ENCODE measurements at regions not wholly inside any gene's neighbourhood (a gene's known extent, or its start where the extent isn't known, plus 50 kb on each side); places are given as distances from the start of the nearest gene placed in this dataset.

DNA sequence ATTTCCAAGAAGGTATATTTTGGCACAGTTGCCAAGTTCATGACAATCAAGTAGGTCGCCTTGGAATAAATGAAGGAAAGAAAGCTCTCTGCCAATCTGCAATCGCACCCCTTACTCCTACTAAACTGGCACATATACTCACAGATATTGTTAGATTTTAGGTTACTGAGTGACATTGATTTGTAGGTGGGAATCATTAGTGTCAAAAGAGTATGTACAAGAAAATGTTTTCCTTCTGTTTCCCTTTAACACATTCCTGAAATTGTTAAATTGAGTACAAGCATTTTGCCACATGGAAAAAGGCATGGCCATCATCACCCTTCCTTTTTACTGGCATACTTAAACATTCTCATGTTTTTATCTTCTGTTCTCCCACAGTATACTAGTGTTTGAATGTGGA, 2868.3 kb upstream of the PCDH20 start:
- DNase-seq, result no peak
- TF ChIP-seq POLR2A (IDR thresholded peaks at IDR 0.05; ENCODE audit: low read length), result no peak
- TF ChIP-seq GATA1 (IDR thresholded peaks at IDR 0.05; ENCODE audit: low read depth, low read length), result no peak

DNA sequence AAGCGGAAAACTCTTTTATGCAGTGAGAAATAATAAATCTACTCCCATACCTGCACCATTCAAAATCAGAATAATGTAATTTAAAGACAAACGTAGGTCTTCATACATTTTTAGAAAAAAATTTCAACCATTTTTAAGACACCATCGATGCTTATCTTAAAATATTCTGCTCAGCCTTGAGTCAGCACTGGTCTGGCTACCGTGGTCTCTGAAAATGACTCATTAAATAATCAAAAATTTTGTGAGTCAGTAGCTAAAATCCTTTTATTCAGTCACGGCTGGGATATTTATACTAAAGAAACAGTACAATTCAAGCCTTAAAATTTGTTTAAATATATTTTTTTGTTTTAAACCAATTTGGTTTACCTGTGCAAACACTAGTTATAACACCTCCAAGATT, 2862.8 kb upstream of the PCDH20 start:
- TF ChIP-seq POLR2A (IDR thresholded peaks at IDR 0.05; ENCODE audit: low read length) (no peak), GATA1 (IDR thresholded peaks at IDR 0.05; ENCODE audit: low read depth, low read length) (no peak)
- DNase-seq, result no peak

DNA sequence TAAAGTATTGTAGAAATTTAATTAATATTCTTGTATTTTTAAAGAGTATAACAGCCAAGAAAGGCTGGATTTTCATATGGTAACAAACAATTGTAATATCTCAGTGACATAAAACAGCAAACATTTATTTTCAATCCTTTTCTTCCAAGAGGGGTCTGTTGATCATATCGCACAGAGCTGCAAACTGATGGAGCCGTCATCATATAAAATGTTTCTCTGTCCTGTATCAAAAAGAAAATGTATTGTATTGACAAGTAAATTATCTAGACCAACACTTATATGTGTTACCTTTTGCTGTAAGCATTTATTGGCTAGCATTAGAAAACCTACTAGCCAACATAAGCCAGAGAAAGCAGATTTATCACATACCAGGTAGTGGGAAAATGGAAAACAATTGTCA, 2861.4 kb upstream of the PCDH20 start:
- TF ChIP-seq GATA1 (IDR thresholded peaks at IDR 0.05; ENCODE audit: low read depth, low read length) (no peak), POLR2A (IDR thresholded peaks at IDR 0.05; ENCODE audit: low read length) (no peak)
- no peak for DNase-seq

- DNase-seq, result no peak
These were observed 2860.6 kb upstream of the PCDH20 start for GRCh38 chr13:64276232-64276631.

DNA sequence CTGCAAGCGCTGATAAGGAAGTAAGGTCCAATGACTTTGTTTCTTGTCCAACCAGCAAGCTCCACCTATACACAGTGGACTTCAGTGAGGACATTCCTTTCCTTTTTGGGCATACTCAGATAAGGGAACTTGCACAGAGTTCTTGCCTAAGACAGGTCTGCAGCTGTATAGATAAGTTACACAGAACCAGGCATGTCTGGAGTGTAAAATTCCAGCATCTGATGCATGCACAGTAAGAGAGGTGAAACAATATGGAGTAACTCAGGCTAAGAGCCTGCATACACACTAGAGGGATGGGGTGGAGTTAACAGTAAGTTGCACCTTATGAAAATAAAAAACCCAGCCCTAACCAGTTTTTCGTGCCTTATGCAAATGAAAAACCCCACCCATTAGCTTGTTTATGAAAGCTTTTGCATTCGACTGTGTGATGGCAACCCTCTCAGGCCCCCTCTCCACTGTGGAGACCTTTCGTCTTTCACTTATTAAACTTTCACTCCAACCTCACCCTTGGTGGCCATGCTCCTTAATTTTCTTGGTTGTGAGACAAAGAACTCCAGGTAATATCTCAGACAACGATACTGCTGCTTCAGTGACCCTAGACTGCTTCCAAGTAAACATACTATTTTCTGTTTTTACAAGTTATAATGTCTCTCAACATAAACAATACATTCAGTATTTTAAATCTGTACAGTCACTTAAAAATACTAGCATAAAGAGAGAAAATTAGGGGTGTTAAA, 2859.0 kb upstream of the PCDH20 start:
- DNase-seq, result peak; percentile 3 to 52
- TF ChIP-seq GATA1 (IDR thresholded peaks at IDR 0.05; ENCODE audit: low read depth, low read length), result peak; percentile 30
- no peak for TF ChIP-seq POLR2A (IDR thresholded peaks at IDR 0.05; ENCODE audit: low read length)

More at GRCh38 chr13:64276232-64276631, 2860.6 kb upstream of the PCDH20 start:
- no peak for TF ChIP-seq POLR2A (IDR thresholded peaks at IDR 0.05; ENCODE audit: low read length)
- no peak for TF ChIP-seq GATA1 (IDR thresholded peaks at IDR 0.05; ENCODE audit: low read depth, low read length)

DNA sequence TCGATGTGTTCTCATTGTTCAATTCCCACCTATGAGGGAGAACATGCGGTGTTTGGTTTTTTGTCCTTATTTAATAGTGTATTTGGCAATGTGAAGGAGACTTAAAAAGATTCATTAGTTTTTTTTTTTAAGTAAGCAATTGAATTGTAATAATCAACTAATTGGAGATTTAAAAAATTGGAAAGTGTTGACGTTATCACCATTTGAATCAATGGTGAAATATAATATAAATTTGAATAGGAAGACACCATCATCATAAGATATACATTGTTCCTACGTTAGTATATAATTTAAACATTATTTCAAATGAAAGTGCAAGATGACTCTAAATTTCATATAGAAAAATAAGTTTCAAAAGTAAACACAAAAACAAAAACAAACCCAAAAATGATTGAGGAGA, 2858.1 kb upstream of the PCDH20 start:
- TF ChIP-seq GATA1 (IDR thresholded peaks at IDR 0.05; ENCODE audit: low read depth, low read length), result no peak
- no peak for TF ChIP-seq POLR2A (IDR thresholded peaks at IDR 0.05; ENCODE audit: low read length)
- no peak for DNase-seq

GRCh38 chr13:64272681-64273080, 2857.0 kb upstream of the PCDH20 start:
- no peak for DNase-seq
- no peak for TF ChIP-seq GATA1 (IDR thresholded peaks at IDR 0.05; ENCODE audit: low read depth, low read length)
- no peak for TF ChIP-seq POLR2A (IDR thresholded peaks at IDR 0.05; ENCODE audit: low read length)

- no peak for DNase-seq
- TF ChIP-seq POLR2A (IDR thresholded peaks at IDR 0.05; ENCODE audit: low read length) (no peak), GATA1 (IDR thresholded peaks at IDR 0.05; ENCODE audit: low read depth, low read length) (no peak)
These were observed 2850.4 kb upstream of the PCDH20 start for GRCh38 chr13:64266024-64266423.

DNA sequence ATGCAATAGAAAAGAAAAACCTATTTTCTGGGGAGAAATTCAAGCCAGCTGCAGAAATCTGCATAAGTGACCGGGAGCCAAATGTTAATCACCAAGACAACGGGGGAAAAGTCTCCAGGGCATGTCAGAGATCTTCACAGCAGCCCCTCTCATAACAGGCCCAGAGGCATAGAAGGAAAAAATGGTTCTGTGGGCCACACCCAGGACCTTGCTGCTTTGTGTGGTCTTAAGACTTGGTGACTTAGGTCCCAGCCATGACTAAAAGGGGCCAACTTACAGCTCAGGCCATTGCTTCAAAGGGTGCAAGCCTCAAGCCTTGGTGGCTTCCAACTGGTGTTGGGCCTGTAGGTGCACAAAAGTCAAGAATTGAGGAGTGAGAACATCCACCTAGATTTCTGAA, 2847.6 kb upstream of the PCDH20 start:
- no peak for TF ChIP-seq GATA1 (IDR thresholded peaks at IDR 0.05; ENCODE audit: low read depth, low read length)
- TF ChIP-seq POLR2A (IDR thresholded peaks at IDR 0.05; ENCODE audit: low read length), result no peak
- DNase-seq, result no peak

GRCh38 chr13:64256751-64257150, 2841.1 kb upstream of the PCDH20 start:
- no peak for DNase-seq
- TF ChIP-seq POLR2A (IDR thresholded peaks at IDR 0.05; ENCODE audit: low read length) (no peak), GATA1 (IDR thresholded peaks at IDR 0.05; ENCODE audit: low read depth, low read length) (no peak)

- no peak for DNase-seq
- no peak for TF ChIP-seq POLR2A (IDR thresholded peaks at IDR 0.05; ENCODE audit: low read length)
- TF ChIP-seq GATA1 (IDR thresholded peaks at IDR 0.05; ENCODE audit: low read depth, low read length), result no peak
These were observed 2840.3 kb upstream of the PCDH20 start for GRCh38 chr13:64255988-64256387.

DNA sequence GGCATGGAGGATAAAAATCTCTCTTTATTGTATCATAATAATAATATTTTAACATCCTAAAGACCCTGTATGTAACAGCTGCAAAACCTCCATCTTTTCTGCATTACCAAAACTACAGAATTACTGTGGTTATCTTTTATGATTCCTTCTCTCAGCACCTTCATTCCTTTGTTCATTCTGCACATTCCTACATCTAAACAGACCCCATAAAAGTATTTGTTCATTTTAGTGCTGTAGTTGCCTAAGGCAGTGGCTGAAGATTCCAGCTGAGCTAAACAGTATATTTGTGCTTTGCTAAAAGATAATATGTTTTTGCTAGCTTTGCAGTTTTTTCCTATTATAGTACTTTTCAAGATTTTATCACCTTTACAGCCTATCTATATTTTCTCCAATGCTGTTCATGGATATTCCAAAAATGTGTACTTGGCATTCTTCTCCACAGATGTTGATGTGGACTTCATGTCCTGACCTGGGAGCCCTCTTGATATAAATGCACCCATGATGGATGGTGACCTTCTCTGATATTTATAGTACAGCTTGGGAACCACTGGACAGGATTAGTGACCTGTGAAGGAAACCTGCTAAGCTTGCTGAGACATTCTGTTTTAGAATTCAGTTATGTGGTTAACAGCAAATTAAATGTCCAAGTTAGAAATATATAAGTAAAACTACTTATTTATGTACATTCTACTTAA, 2832.9 kb upstream of the PCDH20 start:
- DNase-seq, result no peak
- no peak for TF ChIP-seq POLR2A (IDR thresholded peaks at IDR 0.05; ENCODE audit: low read length)
- no peak for TF ChIP-seq GATA1 (IDR thresholded peaks at IDR 0.05; ENCODE audit: low read depth, low read length)

GRCh38 chr13:64239372-64239771, 2823.7 kb upstream of the PCDH20 start:
- no peak for DNase-seq
- no peak for TF ChIP-seq POLR2A (IDR thresholded peaks at IDR 0.05; ENCODE audit: low read length)
- no peak for TF ChIP-seq GATA1 (IDR thresholded peaks at IDR 0.05; ENCODE audit: low read depth, low read length)

DNA sequence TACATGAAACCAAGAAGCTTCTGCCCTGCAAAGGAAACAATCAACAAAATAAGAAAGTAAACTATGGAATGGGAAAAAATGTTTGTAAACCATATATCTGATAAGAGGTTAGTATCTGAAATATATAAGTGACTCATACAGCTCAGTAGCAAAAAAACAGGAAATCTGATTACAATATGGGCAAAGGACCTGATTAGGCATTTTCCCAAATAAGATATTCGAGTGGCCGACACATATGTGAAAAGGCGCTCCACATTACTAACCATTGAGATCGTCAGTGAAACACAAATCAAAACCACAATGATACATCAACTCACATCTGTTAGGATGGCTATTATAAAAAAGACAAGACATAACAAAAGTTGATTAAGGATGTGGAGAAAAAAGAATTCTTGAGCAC, 2818.6 kb upstream of the PCDH20 start:
- TF ChIP-seq POLR2A (IDR thresholded peaks at IDR 0.05; ENCODE audit: low read length), result no peak
- no peak for TF ChIP-seq GATA1 (IDR thresholded peaks at IDR 0.05; ENCODE audit: low read depth, low read length)
- DNase-seq, result no peak

- DNase-seq, result no peak
- no peak for TF ChIP-seq POLR2A (IDR thresholded peaks at IDR 0.05; ENCODE audit: low read length)
- TF ChIP-seq GATA1 (IDR thresholded peaks at IDR 0.05; ENCODE audit: low read depth, low read length), result no peak
These were observed 2807.4 kb upstream of the PCDH20 start for GRCh38 chr13:64223016-64223415.
